Ovary (tissue), 7 donors: ENCODE measurements at regions not wholly inside any gene's neighbourhood (a gene's known extent, or its start where the extent isn't known, plus 50 kb on each side); places are given as distances from the start of the nearest gene placed in this dataset.

Experiments
- DNase-seq, 5 donors: peaks; one replicate each; pipeline ENCODE4 v3.0.0-alpha.2; 2019 to 2020
- H3K27ac ChIP-seq, 2 donors: fragments of 200-600 bp; one replicate each; pipeline versions ENCODE4 v1.5.1 to v1.8.0; 2019 to 2022
- H3K27me3 ChIP-seq: fragments of 200-600 bp; one replicate; pipeline ENCODE4 v1.8.0; 2022
- H3K36me3 ChIP-seq: fragments of 200-600 bp; sonication (generic); one replicate; pipeline ENCODE4 v1.5.1; 2019
- H3K4me1 ChIP-seq: one replicate; pipeline ENCODE4 v1.8.1; 2013; ENCODE audit warnings: mild to moderate bottlenecking, moderate library complexity; ENCODE audit not compliant: insufficient read depth
- H3K4me3 ChIP-seq: fragments of 200-600 bp; sonication (generic); one replicate; pipeline ENCODE4 v1.5.1; 2017
- H3K9me3 ChIP-seq, 2 donors: fragments of 200-600 bp in 1 of 2; sonication (generic) in 1 of 2; one replicate each; pipeline versions ENCODE4 v1.5.1 to v1.8.1; 2013 to 2019; ENCODE audit warnings: mild to moderate bottlenecking in 1 of 2, moderate library complexity in 1 of 2
- EP300 ChIP-seq: sonication (generic); formaldehyde crosslinking; IDR thresholded peaks from one replicate; pipeline ENCODE4 v1.6.1; 2017; ENCODE audit warnings: antibody characterized with exemption
- POLR2A ChIP-seq: fragments of 450-650 bp; IDR thresholded peaks from one replicate; pipeline ENCODE4 v1.6.1; 2017; ENCODE audit warnings: antibody characterized with exemption, mild to moderate bottlenecking, moderate library complexity
- WGBS, 3 donors: extraction: QIAGEN DNeasy Blood & Tissue Kit in 1 of 3; methylation state at CpG; one replicate each; pipeline versions ENCODE4 v1.1.5 to v1.1.7; 2013 to 2017; 5-methylcytosine and 5-hydroxymethylcytosine counted together
- intact Hi-C, 4 donors: fragments of 100-400 bp; cut with DNase I; formaldehyde crosslinking; loops; one replicate each; pipeline versions ENCODE4 v1.11.0 to v1.15.1; 2022 to 2023
- TF ChIP-seq, protein P1 (sequence below), 3 donors: fragments of 450-650 bp in 2 of 3; fragments of 200-600 bp in 1 of 3; IDR thresholded peaks; one replicate each; pipeline versions ENCODE4 v1.5.1 to v1.8.0; 2016 to 2022; ENCODE audit warnings: antibody characterized with exemption in 3 of 3, mild to moderate bottlenecking in 1 of 3
- donor health status: DM: no; HTN: no; CAD: no; lungs with moderate emphysema.
- donor health status: DM: no; HTN: no; CAD: no.
- donor health status: Bipolar disorder and iron deficiency.
- donor health status: DM: no; HTN: no; CAD: no.
- donor health status: DM: yes; HTN: yes; CAD: no.

DNA sequence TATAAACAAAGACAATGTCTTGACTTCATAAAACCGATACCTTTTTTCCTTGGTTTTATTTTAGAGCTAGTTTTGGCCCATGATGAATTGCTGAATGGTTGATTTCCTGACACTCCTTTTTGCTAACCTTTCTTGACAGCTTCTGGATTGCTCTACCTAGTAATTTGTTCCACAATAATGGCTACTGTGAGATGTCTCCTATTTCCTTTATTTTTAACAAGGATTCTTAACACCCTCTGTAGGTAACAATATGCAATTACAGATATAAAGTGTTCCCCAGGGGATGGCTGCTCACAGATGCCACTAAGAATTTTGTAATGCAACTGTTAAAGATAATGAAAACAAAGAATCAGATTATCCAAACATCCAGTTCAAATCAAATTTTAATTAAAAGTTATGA is 100.8 kb upstream of the ATP5MC3 start:
- Histone ChIP-seq H3K27ac (no peak overlapping the region), H3K9me3 (no peaks in the 10 kb centered on the region), H3K27me3 (no peaks in the 10 kb centered on the region), H3K4me3 (no peak overlapping the region), H3K4me1 (no peaks in the 10 kb centered on the region), H3K36me3 (no peaks in the 10 kb centered on the region)
- no peak for DNase-seq
- 80 to 82% (median 80%) methylated on average over 1 of the region's 1 CpG for WGBS, 3 donors
- intact Hi-C loops = no loop called here
- TF ChIP-seq EP300 (no peak), POLR2A (no peak)
- TF ChIP-seq, protein P1, sequence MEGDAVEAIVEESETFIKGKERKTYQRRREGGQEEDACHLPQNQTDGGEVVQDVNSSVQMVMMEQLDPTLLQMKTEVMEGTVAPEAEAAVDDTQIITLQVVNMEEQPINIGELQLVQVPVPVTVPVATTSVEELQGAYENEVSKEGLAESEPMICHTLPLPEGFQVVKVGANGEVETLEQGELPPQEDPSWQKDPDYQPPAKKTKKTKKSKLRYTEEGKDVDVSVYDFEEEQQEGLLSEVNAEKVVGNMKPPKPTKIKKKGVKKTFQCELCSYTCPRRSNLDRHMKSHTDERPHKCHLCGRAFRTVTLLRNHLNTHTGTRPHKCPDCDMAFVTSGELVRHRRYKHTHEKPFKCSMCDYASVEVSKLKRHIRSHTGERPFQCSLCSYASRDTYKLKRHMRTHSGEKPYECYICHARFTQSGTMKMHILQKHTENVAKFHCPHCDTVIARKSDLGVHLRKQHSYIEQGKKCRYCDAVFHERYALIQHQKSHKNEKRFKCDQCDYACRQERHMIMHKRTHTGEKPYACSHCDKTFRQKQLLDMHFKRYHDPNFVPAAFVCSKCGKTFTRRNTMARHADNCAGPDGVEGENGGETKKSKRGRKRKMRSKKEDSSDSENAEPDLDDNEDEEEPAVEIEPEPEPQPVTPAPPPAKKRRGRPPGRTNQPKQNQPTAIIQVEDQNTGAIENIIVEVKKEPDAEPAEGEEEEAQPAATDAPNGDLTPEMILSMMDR (IDR thresholded peaks at IDR 0.05) = no peak

GRCh38 chr2:175277772-175278171 is 96.3 kb upstream of the ATP5MC3 start:
- Histone ChIP-seq H3K9me3 (no peaks in the 10 kb centered on the region), H3K27me3 (no peaks in the 10 kb centered on the region), H3K4me1 (no peaks in the 10 kb centered on the region), H3K4me3 (no peak overlapping the region), H3K36me3 (no peaks in the 10 kb centered on the region), H3K27ac (no peak overlapping the region)
- intact Hi-C loops = no loop called here
- no peak for TF ChIP-seq EP300
- TF ChIP-seq, protein P1 (IDR thresholded peaks at IDR 0.05) = no peak
- TF ChIP-seq POLR2A = no peak
- WGBS, 3 donors = 58 to 66% (median 65%) methylated on average over 2 of the region's 2 CpGs
- DNase-seq = no peak

DNA sequence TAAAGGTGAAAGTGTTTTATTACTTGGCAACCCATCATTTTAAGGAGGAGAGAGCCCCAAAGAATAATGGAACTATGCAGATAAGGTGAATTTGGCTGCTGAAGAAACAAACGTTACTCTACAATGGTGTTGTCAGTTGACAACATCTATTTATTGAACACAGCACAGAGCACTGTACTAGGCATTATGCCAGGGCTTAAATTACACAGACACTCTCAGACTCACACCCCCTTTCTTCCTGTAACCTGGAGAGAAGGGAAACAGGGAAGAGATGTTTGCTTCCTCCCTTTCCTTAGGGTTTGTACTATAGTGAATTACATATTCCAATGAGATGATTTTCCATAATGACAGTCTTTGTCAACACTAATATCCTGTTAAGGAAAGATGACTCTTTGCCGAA is 94.0 kb upstream of the ATP5MC3 start:
- H3K4me3 ChIP-seq = no peak overlapping the region
- H3K36me3 ChIP-seq = no peaks in the 10 kb centered on the region
- no peaks in the 10 kb centered on the region for H3K27me3 ChIP-seq
- H3K27ac ChIP-seq = no peak overlapping the region
- H3K4me1 ChIP-seq = no peaks in the 10 kb centered on the region
- no peak for DNase-seq
- WGBS, 3 donors = 25 to 30% (median 25%) methylated on average over 2 of the region's 2 CpGs
- no peak for TF ChIP-seq POLR2A
- TF ChIP-seq EP300 = no peak
- TF ChIP-seq, protein P1 (IDR thresholded peaks at IDR 0.05) = no peak
- intact Hi-C loops = no loop called here
- H3K9me3 ChIP-seq = no peaks in the 10 kb centered on the region

DNA sequence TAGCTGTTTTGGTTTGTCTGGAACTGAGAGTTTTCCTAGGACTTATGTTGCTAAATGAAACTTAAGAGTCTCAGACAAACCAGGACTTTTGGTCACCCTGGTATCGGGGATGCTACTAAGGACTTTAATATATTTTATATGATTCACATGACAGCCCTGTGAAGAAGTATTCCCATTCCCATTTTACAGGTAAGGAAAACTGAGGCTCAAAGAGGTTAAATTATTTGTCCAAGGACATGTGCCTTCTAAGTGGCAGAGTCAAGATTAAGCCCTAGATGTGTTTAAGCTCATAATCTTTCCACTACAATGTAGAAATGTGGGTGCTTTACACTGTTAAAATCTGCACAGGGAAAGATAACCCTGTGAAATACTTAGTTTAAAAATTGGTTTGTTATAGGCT is 77.7 kb upstream of the ATP5MC3 start:
- Histone ChIP-seq H3K4me3 (no peak overlapping the region), H3K4me1 (no peaks in the 10 kb centered on the region), H3K27ac (no peak overlapping the region), H3K36me3 (no peaks in the 10 kb centered on the region), H3K27me3 (no peaks in the 10 kb centered on the region), H3K9me3 (no peaks in the 10 kb centered on the region)
- 84 to 97% (median 89%) methylated on average over 1 of the region's 1 CpG for WGBS, 3 donors
- no peak for DNase-seq
- intact Hi-C loops = no loop called here
- TF ChIP-seq POLR2A (no peak), EP300 (no peak)
- TF ChIP-seq, protein P1 (IDR thresholded peaks at IDR 0.05) = no peak
